GM23338 (cell line): ENCODE measurements at regions not wholly inside any gene's neighbourhood (a gene's known extent, or its start where the extent isn't known, plus 50 kb on each side); places are given as distances from the start of the nearest gene placed in this dataset.

ENCODE experiments used
- ATAC-seq: fragments of 200-7000 bp; cut with Tn5 transposase; 3 replicates; pipeline ENCODE4 v1.9.1; 2020
- DNase-seq: peaks from one replicate; pipeline ENCODE4 v3.0.0-alpha.2; 2015; ENCODE audit warnings: low spot score
- H2AFZ ChIP-seq: fragments of 200-600 bp; sonication (generic); 2 replicates; pipeline ENCODE4 v1.8.0; 2016; ENCODE audit warnings: antibody characterized with exemption, mild to moderate bottlenecking, moderate library complexity
- H3F3A ChIP-seq: fragments of 200-600 bp; sonication (generic); replicated peaks from 2 replicates; pipeline ENCODE4 v1.8.0; 2017; ENCODE audit warnings: antibody characterized with exemption, mixed run types, low read depth
- H3K27ac ChIP-seq: fragments of 200-600 bp; sonication (generic); 2 replicates; pipeline ENCODE4 v1.6.1; 2016; ENCODE audit warnings: low read depth
- H3K27me3 ChIP-seq: fragments of 200-600 bp; sonication (generic); 2 replicates; pipeline ENCODE4 v1.8.0; 2016; ENCODE audit warnings: mild to moderate bottlenecking, mixed run types, moderate library complexity; ENCODE audit not compliant: insufficient read depth
- H3K36me3 ChIP-seq: fragments of 200-600 bp; sonication (generic); 2 replicates; pipeline ENCODE4 v1.8.0; 2016; ENCODE audit warnings: mild to moderate bottlenecking; ENCODE audit not compliant: insufficient read depth
- H3K4me1 ChIP-seq: fragments of 200-600 bp; sonication (generic); 2 replicates; pipeline ENCODE4 v1.8.0; 2016; ENCODE audit warnings: mild to moderate bottlenecking, moderate library complexity; ENCODE audit not compliant: insufficient read depth
- H3K4me2 ChIP-seq: fragments of 200-600 bp; sonication (generic); 2 replicates; pipeline ENCODE4 v1.7.1; 2017; ENCODE audit warnings: mixed run types
- H3K4me3 ChIP-seq: fragments of 200-600 bp; sonication (generic); 2 replicates; pipeline ENCODE4 v1.6.1; 2016; ENCODE audit warnings: mixed run types
- H3K79me2 ChIP-seq: fragments of 200-600 bp; sonication (generic); replicated peaks from 2 replicates; pipeline ENCODE4 v1.8.0; 2017; ENCODE audit warnings: mild to moderate bottlenecking; ENCODE audit not compliant: insufficient read depth
- H3K9me2 ChIP-seq: fragments of 200-600 bp; sonication (generic); 2 replicates; pipeline ENCODE4 v1.8.0; 2017; ENCODE audit not compliant: insufficient read depth
- H4K20me1 ChIP-seq: fragments of 200-600 bp; sonication (generic); replicated peaks from 2 replicates; pipeline ENCODE4 v1.8.0; 2017; ENCODE audit warnings: mild to moderate bottlenecking; ENCODE audit not compliant: insufficient read depth
- H3K27ac Mint-ChIP-seq: 2 replicates; pipeline ENCODE4 v1.8.0; 2020; ENCODE audit warnings: inconsistent platforms, mild to moderate bottlenecking, moderate library complexity, mixed read lengths
- H3K27me3 Mint-ChIP-seq: 3 replicates; pipeline ENCODE4 v1.8.0; 2022; ENCODE audit warnings: low read depth, mild to moderate bottlenecking, moderate library complexity, mixed read lengths, inconsistent platforms; ENCODE audit not compliant: insufficient read depth, poor library complexity
- H3K36me3 Mint-ChIP-seq: 3 replicates; pipeline ENCODE4 v1.8.0; 2021; ENCODE audit warnings: low read depth, mild to moderate bottlenecking, inconsistent platforms, moderate library complexity, mixed read lengths
- H3K4me1 Mint-ChIP-seq: 3 replicates; pipeline ENCODE4 v1.8.0; 2020; ENCODE audit warnings: mild to moderate bottlenecking, inconsistent platforms, mixed read lengths
- H3K4me3 Mint-ChIP-seq: 3 replicates; pipeline ENCODE4 v1.8.0; 2021; ENCODE audit warnings: moderate library complexity, mild to moderate bottlenecking, inconsistent platforms, mixed read lengths
- H3K9me3 Mint-ChIP-seq: 3 replicates; pipeline ENCODE4 v1.8.0; 2020; ENCODE audit warnings: moderate library complexity, mild to moderate bottlenecking, inconsistent platforms, mixed read lengths
- JUNB ChIP-seq: IDR thresholded peaks from one replicate; pipeline ENCODE4 v1.6.1; 2016; ENCODE audit warnings: antibody characterized with exemption; ENCODE audit not compliant: unreplicated experiment
- STAT1 ChIP-seq: IDR thresholded peaks from one replicate; pipeline ENCODE4 v1.6.1; 2016; ENCODE audit warnings: antibody characterized with exemption; ENCODE audit not compliant: unreplicated experiment
- TF ChIP-seq, protein P1 (sequence below): fragments of 250-450 bp; sonication (Bioruptor Pico); IDR thresholded peaks from 2 replicates; pipeline ENCODE4 v1.5.0; 2020; ENCODE audit warnings: mild to moderate bottlenecking, moderate library complexity

DNA sequence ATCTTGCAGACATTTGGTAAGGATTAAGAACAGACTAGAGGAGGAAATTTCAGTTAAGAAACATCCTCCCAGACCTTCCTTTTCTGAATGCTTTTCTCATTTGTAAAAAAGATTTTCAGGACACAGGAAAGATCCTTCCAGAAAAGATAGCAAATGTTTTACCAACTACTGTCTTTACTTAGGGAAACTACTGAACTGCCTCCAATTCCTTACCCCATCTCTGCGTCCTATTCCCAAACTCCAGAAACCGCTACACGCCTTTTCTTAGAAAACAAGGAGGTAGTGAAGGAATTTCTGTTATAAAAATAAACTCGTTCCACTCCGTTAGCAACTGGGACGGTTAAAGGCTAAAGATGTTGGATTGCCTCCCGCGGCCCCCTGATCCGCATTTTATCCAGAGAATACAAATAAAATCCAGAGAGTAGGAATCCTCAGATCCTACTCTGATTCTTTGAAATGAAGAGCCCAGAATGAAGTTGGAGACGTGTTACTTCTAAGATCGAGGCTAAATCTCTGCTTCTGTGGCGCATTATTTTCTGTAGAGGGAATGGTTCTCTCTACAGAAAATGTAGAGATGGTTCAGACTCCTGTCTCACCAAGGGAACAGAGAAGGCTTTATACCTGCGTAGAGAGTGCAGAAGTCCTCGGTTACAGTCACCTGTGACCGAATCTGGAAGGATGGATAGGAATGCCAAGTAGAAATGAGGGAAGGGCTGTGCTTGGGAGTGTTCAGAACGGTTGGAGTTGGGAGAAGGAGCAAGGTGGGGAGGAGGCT, 133.0 kb downstream of the GPX5 start:
- Histone ChIP-seq H3K4me3 (peak overlapping the region; percentile 73), H3K79me2 (no peaks in the 10 kb centered on the region), H3K36me3 (no peaks in the 10 kb centered on the region), H3K27ac (no peak overlapping the region), H3K27me3 (peaks cover 18% of the 10 kb centered on the region), H3K4me2 (peak overlapping the region; percentile 80), H3K9me2 (no peaks in the 10 kb centered on the region), H3K4me1 (no peaks in the 10 kb centered on the region), H4K20me1 (no peaks in the 10 kb centered on the region), H3F3A (no peaks in the 10 kb centered on the region), H2AFZ (peak overlapping the region; percentile 90)
- peak; percentile 54 for DNase-seq
- TF ChIP-seq STAT1 = no peak
- TF ChIP-seq, protein P1, sequence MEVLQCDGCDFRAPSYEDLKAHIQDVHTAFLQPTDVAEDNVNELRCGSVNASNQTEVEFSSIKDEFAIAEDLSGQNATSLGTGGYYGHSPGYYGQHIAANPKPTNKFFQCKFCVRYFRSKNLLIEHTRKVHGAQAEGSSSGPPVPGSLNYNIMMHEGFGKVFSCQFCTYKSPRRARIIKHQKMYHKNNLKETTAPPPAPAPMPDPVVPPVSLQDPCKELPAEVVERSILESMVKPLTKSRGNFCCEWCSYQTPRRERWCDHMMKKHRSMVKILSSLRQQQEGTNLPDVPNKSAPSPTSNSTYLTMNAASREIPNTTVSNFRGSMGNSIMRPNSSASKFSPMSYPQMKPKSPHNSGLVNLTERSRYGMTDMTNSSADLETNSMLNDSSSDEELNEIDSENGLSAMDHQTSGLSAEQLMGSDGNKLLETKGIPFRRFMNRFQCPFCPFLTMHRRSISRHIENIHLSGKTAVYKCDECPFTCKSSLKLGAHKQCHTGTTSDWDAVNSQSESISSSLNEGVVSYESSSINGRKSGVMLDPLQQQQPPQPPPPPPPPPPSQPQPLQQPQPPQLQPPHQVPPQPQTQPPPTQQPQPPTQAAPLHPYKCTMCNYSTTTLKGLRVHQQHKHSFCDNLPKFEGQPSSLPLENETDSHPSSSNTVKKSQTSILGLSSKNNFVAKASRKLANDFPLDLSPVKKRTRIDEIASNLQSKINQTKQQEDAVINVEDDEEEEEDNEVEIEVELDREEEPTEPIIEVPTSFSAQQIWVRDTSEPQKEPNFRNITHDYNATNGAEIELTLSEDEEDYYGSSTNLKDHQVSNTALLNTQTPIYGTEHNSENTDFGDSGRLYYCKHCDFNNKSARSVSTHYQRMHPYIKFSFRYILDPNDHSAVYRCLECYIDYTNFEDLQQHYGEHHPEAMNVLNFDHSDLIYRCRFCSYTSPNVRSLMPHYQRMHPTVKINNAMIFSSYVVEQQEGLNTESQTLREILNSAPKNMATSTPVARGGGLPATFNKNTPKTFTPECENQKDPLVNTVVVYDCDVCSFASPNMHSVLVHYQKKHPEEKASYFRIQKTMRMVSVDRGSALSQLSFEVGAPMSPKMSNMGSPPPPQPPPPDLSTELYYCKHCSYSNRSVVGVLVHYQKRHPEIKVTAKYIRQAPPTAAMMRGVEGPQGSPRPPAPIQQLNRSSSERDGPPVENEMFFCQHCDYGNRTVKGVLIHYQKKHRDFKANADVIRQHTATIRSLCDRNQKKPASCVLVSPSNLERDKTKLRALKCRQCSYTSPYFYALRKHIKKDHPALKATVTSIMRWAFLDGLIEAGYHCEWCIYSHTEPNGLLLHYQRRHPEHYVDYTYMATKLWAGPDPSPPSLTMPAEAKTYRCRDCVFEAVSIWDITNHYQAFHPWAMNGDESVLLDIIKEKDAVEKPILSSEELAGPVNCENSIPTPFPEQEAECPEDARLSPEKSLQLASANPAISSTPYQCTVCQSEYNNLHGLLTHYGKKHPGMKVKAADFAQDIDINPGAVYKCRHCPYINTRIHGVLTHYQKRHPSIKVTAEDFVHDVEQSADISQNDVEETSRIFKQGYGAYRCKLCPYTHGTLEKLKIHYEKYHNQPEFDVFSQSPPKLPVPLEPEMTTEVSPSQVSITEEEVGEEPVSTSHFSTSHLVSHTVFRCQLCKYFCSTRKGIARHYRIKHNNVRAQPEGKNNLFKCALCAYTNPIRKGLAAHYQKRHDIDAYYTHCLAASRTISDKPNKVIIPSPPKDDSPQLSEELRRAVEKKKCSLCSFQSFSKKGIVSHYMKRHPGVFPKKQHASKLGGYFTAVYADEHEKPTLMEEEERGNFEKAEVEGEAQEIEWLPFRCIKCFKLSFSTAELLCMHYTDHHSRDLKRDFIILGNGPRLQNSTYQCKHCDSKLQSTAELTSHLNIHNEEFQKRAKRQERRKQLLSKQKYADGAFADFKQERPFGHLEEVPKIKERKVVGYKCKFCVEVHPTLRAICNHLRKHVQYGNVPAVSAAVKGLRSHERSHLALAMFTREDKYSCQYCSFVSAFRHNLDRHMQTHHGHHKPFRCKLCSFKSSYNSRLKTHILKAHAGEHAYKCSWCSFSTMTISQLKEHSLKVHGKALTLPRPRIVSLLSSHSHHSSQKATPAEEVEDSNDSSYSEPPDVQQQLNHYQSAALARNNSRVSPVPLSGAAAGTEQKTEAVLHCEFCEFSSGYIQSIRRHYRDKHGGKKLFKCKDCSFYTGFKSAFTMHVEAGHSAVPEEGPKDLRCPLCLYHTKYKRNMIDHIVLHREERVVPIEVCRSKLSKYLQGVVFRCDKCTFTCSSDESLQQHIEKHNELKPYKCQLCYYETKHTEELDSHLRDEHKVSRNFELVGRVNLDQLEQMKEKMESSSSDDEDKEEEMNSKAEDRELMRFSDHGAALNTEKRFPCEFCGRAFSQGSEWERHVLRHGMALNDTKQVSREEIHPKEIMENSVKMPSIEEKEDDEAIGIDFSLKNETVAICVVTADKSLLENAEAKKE = no peak
- Mint-ChIP-seq H3K27ac (no peak overlapping the region), H3K9me3 (peaks cover 9% of the 10 kb centered on the region; the same call in 2 of the 3 replicates), H3K4me3 (peak overlapping the region; percentile 88), H3K4me1 (peaks cover 4% of the 10 kb centered on the region; the same call in 1 of the 3 replicates), H3K27me3 (peaks cover 11% of the 10 kb centered on the region), H3K36me3 (peaks cover 5% of the 10 kb centered on the region; the same call in 2 of the 3 replicates)
- peak; percentile 69 for ATAC-seq

DNA sequence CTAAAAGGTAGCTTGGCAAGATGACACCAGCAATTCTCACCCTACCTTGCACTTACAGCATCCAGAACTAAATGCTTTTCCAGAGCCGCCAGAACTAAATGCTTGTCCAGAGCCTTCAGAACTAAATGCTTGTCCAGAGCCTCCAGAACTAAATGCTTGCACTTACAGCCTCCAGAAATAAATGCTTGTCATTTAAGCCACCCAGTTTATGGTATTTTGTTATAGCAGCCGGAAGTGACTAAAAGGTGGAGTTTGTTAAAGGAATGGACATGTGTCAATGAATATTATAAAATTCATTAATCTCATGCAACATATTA, 133.5 kb downstream of the GPX5 start:
- Histone ChIP-seq H3K27me3 (peaks cover 18% of the 10 kb centered on the region), H3K36me3 (no peaks in the 10 kb centered on the region), H4K20me1 (no peaks in the 10 kb centered on the region), H3K27ac (no peak overlapping the region), H2AFZ (peak overlapping the region; percentile 90), H3K4me1 (no peaks in the 10 kb centered on the region), H3K9me2 (no peaks in the 10 kb centered on the region), H3F3A (no peaks in the 10 kb centered on the region), H3K79me2 (no peaks in the 10 kb centered on the region), H3K4me2 (peak overlapping the region; percentile 80), H3K4me3 (peak overlapping the region; percentile 73)
- DNase-seq = no peak
- peaks cover 9% of the 10 kb centered on the region; the same call in 2 of the 3 replicates for H3K9me3 Mint-ChIP-seq
- ATAC-seq = no peak
- H3K4me1 Mint-ChIP-seq = peaks cover 4% of the 10 kb centered on the region; the same call in 1 of the 3 replicates
- H3K36me3 Mint-ChIP-seq = peaks cover 5% of the 10 kb centered on the region; the same call in 2 of the 3 replicates
- H3K27me3 Mint-ChIP-seq = peaks cover 11% of the 10 kb centered on the region
- peak overlapping the region; percentile 88 for H3K4me3 Mint-ChIP-seq
- no peak overlapping the region for H3K27ac Mint-ChIP-seq
- TF ChIP-seq JUNB = no peak
- TF ChIP-seq, protein P1 = no peak
